GM23338 (cell line): ENCODE measurements at regions not wholly inside any gene's neighbourhood (a gene's known extent, or its start where the extent isn't known, plus 50 kb on each side); places are given as distances from the start of the nearest gene placed in this dataset.

ENCODE experiments used
- CTCF ChIP-seq, 2 experiments: fragments of 200-600 bp in 1 of 2; sonication (generic) in 1 of 2; conservative IDR thresholded peaks; 2 replicates each; pipeline versions ENCODE4 v1.5.1 to v1.6.1; 2016 to 2017; ENCODE audit warnings: antibody characterized with exemption in 2 of 2, low read depth in 2 of 2, mild to moderate bottlenecking in 2 of 2, moderate library complexity in 1 of 2
- JUNB ChIP-seq: IDR thresholded peaks from one replicate; pipeline ENCODE4 v1.6.1; 2016; ENCODE audit warnings: antibody characterized with exemption; ENCODE audit not compliant: unreplicated experiment
- POLR2AphosphoS5 ChIP-seq: IDR thresholded peaks from 2 replicates; pipeline ENCODE4 v1.6.1; 2016; ENCODE audit warnings: antibody characterized with exemption, low read depth
- REST ChIP-seq: IDR thresholded peaks from one replicate; pipeline ENCODE4 v1.6.1; 2018; ENCODE audit warnings: antibody characterized with exemption; ENCODE audit not compliant: unreplicated experiment

- TF ChIP-seq POLR2AphosphoS5 (no peak), CTCF (conservative IDR thresholded peaks at IDR 0.05; ENCODE audit: low read depth in 2 of 2) (no peak), JUNB (no peak), REST (no peak)
These were observed 90.5 kb upstream of the KCNK12 start for GRCh38 chr2:47661310-47661709.
